HS-27A (cell line): ENCODE measurements at regions not wholly inside any gene's neighbourhood (a gene's known extent, or its start where the extent isn't known, plus 50 kb on each side); places are given as distances from the start of the nearest gene placed in this dataset.

Experiments
- DNase-seq: peaks from one replicate; pipeline ENCODE4 v3.0.0-alpha.2; 2012; ENCODE audit warnings: low read depth, missing footprints

DNA sequence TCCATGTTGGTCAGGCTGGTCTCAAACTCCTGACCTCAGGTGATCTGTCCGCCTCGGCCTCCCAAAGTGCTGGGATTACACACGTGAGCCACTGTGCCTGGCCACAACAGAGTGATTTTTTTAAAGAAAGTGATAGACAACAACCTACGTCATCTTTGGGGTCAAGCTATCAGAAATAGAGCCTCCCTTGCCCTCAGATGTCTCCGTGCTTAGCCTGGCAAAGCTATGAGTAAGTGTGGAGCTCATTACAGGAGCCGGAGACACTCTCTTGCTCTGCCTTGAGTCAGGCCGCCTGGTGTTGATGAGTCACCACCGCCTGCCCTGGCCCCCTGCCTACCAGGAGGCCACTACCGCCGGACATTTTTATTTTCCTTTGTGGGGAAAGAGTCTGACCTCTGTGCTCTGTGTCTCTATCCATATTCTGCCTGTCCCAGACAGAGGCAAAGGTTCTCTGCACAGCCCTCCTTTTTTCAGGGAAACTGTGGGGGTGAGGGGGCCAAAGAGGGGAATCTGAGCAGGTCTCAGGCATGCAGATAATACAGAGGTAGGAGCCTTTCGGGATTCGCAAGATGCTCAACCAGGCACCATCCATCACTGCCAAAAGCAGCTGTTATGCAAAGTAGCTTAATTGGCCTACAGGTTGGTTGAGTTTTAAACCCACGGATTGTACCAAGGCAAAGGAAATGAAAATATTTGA is 123.7 kb upstream of the CPEB4 start:
- peak; percentile 59 for DNase-seq

DNA sequence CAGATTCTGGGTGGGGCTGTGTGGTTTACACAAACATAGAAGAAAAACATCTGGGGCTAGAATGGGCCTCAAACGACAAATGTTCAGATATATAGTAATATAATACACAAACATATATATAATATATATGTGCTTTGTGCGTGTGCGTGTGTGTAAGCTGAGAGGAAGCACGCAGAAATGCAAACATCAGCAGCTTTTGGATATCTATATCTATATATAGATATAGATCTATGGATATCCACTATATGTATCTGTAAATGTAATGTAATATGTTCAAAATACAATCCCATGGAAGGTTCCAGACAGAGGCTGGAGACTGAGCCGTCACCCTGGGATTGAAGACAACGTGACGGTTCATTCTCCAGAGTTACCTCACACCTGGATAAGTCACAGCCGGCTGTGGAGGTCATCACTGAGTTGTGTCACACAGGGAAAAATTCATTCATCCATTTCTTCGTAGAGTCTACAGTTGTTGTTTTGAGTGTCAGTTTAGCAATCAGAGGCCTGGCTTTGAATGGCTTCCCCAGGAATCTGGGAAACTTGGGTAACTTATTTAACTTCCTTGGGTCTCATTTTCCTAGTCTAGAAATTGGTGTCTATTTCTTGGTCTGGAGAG is 123.0 kb upstream of the CPEB4 start:
- no peak for DNase-seq

DNA sequence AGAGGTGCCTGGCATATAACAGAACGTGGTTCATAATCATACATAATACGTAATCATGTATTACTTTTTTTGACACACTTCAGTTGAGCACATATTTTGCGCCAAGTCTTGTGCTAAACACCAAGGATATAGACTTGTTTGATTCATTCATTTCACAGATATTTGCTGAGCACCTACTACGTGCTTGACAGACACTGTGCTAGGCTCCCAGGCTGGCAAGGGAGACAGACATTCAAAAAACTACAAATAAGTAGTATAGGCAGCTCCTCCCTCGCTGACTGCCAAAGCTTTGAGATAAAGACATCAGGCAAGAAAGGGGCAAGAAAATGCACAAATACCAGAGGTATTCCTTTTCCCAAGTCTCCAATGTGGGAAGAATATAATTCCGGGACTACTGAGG is 122.5 kb upstream of the CPEB4 start:
- no peak for DNase-seq

DNA sequence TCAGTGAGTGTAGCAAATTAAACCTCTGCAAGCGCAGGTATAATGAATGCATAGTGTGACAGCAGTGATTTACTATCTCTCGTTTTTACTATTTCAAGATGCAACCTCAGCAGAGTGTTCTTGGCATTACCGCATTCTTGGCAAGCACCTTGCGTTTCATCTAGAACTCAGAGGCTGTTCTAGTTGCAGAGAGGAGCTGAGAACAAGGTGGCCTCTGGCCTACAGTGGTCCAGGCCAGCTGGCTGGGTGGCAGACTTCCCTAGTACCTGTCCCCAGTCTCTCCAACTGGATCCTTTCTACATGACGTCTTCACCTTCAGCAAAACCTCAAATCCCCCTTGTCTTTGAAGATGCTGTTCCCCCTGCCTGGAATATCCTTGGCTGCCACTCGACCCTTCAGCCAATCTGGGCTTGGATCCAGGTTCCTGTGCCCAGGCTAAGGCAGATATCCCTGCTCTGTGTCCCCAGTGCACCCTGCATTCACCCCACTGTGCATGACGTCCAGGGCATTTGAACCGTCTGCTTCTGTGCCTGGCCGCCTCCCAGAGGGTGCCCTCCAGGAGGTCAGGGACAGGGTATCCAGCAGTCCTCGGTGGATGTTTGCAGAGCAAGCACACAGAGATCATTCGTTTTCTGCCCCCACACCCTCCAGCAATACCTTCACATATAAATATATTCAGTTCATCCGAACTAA is 120.4 kb upstream of the CPEB4 start:
- DNase-seq, result no peak

DNA sequence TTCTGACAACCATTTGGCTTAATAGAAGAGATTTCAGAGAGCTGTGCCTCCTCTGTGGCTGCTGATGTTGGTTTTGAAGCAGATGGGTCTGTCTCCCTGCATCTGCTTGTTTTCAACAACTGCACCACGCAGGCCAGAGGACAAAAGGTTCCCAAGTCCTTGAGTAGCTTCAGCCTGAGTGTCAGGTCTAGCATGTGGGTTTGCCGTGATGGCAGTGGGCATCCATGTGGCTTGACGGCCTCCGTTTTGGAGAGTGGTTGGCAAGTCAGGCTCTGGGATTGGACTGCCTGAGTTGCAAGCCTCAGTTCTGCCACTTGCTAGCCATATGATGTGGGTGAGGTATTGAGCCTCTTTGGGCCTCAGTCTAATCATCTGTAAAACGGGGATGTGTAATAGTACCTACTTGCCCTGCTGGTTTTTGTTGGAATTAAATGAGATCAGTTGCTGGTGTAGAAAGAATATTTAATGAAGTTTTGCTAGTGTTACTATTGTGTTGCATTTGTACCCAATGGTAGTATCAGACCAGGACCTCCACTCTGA is 119.8 kb upstream of the CPEB4 start:
- no peak for DNase-seq

DNA sequence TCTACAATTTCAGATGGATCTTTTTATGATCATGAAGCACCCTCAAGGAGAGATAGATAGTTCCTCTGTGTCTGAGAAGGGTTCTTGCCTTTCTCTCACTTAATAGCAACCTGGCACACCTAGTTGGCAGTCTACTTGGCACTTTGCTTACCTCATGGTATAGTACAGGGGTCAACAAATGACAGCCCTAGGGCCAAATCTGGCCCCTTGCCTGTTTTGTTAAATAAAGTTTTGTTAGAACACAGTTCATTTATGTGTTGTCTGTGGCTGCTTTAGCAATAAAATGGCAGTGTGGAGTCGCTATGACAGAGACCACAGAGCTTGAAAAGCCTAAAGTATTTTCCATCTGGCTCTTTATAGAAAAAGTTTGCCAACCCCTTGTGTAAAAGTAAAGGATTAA is 119.3 kb upstream of the CPEB4 start:
- DNase-seq, result no peak

DNA sequence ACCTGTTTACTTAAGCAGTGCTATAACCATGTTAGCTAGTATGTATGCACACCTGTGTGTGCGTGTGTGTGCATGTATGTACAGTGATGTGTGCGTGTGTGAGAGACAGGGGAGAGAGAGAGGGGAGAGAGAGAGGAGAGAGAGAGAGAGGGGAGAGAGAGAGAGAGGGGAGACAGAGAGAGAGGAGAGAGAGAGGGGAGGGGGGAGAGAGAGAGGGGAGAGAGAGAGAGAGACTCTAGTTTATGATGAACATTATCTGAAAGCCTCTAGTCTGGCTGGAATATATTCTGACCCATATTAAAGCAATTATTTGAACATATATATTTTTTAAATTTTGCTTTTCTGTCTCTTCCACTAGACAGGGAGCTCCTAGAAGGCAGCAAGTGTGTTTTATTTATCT is 117.5 kb upstream of the CPEB4 start:
- DNase-seq, result no peak

DNA sequence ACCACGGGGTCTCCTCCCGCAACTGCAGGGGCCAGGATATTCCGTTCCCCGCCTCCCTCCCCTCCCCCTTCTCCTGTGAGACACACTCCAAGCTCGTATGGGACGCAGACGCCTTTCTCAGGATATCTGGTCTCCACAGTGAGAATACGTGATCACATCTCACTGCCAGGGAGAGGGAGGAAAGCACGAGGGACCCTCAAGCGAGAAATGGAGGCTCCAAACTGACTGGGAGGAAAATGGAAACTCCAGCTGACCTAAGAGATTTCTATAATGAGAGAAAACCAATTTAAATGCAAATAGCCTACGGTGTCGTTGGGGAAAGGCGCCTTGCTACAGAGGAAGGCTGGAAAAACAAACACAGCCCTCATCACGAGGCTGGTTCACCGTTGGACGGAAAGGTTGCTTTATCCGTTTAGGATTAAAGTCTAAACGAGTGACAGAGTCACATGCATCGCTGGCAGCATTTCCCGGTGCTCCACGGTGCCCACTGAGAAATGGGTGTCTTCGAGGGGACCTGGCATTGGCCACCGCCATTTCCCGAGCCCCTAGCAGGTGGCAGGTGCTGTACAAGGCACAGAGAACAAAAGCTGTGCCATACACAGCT is 116.9 kb upstream of the CPEB4 start:
- no peak for DNase-seq

DNA sequence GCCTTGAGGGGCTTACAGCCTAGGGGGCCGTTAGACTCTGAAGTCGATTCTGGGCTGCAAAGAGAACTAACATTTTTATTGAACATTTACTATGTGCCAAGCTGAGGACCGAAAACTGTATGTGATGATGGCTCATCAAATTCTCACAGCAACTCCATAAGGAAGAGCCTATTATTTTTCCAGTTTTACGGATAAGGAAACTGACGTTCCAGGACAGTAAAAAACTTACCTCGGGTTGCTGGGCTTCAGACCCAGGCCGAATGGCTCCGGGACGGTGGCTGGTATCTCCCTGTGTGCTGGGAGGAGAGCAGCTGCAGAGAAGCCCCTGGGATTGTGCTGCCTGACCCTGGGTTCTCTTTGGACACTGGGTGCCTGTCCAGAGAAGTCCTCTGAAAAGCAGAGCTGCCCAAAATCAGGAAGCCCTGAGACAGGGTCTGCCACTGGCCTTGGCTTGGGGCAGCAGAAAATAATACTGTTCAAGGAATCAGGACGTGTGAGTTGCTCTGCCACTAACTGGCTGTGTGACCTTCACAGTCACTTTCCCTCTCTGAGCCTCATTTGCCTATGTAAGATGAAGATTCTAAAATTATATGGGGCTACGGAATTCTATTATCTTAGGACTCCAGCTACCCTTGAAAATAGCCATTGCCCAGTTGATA is 116.3 kb upstream of the CPEB4 start:
- DNase-seq, result no peak

DNA sequence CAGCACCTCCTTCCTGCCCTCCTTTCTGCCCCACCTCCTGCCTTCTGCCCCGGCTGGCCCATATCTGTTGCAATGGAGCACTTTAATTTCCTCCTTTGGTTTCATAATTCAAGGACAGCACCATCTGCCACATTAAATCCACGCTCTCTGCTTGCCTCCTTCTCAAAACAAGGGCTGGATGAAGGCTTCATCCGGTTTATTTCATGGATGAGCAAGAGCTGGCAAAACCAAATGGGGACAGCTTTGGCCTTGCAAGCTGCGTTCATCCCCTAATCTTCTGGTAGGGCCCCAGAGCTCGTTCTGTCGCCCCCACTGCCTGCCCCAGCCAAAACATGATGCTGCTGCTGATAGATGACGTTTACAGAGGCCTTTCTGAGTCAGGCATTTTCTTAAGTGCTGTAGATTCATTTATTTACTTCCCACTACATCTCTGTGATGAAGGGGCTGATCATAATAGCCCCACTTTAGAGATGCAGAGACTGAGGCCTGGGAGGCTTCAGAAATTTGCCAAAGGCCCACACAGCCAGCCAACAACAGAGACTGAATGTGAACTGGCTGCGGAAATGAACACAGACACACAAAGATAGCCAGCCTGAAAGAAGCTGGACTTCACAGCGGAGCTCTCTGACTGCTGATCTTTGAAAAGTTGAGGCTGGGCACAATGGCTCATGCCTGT is 115.6 kb upstream of the CPEB4 start:
- DNase-seq, result no peak

DNA sequence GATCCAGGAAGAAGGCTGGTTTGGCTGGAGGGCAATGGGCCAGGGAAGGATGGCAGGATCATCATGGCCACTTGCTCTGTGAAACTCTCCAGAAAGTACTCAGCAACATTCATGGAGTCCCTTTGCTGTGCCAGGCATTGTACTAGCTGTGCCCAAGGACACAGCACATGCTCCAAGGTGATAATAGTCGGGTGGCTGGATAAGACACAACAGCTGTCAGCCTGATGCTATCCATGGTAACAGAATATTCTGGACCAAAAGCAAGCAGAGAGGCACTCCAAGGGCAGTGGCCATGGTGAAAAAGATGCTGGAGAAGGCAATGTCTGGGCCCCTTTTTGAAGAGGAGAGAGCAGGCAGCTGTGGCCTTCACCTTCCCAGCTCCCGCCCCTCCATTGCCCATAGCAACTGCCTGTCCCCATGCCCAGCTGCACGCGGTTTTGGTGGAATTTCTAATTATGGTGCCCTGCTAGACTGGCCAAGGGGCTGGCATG is 113.8 kb upstream of the CPEB4 start:
- no peak for DNase-seq

DNA sequence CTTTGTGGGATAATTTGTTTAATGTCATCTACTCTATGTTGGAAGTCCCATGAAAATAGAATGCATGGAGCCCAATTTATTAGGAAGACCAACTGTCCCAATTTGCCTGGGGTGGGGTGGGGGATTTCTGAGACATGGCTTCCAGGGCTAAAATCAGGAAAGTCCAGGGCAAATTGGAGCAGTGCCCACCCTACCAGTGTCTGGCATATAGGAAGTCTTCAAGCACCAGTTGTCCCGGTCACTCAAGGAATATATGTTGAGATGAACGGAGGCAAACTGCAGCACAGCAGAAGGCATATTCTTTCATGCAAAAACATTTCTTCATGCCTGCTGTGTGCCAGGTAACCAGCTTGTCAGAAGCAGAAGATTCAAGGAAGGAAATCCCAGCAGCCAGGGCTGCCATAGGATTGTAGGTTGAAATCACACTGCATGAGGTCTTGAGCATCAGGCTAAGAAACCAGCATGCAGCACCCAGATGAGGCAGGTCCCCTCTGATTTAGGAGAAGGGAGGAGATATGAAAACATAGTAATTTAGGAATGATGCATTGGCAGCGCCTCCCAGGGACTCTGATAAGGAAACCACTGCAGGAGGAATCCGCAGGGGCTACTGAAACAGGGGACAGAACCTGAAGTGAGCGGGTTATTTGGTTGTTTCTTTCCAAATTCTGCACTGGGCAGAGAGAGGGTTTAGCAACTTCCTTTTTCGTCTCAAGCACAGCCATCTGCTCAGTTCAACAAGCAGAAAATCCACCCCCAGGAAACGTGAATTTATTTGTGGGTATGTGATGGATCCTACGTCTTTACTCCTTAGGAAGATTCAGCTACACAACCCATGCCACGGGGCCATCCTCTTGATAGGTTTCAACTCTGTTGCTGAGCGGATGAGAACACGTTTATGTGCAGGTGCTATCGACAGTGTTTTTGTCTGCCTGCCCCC is 112.6 kb upstream of the CPEB4 start:
- no peak for DNase-seq

DNA sequence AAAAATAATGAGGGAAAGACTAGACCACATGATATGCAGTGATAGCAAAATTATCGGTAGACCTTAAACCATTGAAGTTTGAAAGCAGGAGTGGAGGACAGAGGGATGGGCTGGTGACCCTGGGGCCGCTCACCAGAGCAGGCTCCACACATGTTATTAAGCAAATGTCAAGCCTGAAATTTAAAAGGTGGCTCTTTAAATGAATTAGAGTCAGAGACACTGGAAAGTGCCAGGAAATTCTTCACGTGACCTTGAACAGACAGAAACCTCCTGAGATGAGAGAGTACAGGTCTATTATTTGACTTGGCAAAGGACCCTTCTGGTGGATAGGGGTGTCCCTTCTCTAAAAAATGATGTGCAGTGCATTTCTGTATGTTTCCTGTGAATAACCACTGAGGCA is 111.0 kb upstream of the CPEB4 start:
- no peak for DNase-seq

DNA sequence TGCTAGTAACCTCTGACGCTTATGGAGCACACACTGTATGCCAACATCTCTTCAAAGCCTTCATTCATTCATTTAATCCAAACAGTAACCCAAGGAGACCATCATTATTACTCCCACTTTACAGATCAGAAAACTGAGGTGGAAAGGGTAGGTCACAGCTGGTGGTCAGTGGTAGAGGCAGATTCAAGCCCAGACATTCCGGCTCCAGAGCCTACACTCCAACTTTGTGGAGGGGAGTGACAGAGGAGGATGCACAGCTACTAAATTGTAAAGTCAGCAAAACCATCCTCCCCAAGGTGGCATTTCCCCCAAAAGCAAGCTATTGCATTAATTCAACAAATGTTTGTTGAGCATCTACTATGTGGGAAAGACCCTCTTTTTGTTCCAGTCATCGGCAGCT is 110.5 kb upstream of the CPEB4 start:
- no peak for DNase-seq

DNA sequence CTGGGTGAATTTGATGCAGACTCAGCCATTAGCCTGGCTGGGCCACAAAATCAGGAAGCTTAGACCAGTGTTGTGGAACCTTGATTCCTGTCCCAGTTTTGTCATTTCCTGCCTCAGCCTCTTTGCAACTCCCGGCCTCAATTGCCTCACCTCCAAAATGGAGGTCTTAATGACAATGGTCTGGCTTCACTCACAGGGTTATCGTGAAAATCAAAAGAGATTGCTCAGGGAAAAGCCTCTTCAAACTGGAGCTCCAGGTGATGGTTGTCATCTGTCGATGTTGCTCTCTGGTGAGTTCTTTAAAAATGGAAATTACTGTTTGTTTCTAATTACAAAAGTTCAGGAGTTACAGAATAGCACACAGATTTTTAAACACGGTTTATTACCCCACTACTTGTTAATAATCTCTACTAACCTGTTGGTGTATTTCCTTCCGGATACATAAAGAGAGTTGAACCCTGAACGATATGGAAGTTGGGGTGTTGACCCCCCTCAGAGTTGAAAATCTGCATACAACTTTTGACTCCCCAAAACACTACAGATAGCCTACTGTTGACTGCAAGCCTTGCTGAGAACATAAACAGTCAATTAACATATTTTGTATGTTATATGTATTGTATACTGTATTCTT is 109.9 kb upstream of the CPEB4 start:
- DNase-seq, result no peak

DNA sequence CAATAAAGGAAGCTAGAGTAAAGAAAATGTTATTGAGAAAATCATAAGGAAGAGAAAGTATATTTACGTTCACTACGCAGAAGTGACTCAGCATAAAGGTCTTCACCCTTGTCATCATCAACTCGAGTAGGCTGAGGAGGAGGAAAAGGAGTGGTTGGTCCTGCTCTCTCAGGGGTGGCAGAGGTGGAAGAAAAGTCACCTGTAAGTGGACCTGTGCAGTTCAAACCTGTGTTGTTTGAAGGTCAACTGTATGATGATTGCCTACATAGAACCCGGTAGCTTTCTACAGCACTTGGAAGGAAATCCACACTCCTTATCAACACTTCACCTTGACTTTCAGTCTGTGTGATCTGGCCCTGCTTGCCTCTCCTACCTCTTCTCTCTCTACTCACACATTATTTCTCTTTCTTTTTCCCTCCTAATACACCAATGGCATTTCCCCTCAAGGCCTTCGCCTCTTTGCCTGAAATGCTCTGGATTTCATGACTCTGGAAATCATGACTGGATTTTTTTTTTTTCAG is 109.3 kb upstream of the CPEB4 start:
- DNase-seq, result no peak

DNA sequence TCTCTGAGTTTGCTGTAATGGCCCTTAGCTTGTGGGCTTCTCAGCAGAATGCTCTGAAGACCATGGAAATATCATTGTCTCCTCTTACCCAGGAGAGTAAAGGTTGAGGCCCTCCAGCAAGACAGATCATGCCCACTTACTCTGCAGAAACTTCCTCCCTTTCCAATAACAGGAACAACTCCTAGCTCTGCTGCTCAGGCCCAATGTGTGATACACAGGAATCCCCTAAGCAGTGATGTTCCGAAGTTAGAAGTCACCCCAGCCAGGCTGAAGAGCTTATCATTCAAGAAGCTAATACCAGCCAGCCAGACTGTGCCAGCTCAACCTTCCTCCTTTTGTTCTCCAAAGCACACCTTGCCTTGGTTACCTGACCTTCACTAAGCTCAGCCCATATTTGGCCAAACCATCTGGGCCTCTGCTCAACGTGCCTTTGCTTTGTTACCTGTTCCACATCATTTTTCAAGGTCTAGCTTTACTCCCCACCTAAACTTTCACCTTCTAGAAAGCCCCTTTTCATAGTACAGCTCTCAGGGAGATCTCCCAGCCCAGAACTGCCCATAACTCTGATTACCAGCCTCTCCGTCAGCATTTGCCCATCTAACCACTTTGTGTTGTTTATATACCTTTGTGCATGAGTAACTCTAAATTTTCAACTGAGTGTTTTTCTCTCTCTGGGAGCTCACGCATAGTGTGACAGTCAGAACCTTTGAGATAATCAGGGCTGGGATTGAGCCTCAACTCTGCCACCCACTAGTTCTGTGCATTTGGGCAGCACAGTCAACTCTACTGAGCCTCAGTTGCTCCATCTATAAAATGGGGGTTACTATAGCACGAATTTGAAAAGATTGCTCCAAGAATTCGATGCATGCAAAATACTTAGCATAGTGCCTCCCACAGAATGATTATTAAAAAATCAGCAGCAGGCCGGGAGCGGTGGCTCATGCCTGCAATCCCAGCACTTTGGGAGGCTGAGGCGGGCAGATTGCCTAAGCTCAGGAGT is 107.6 kb upstream of the CPEB4 start:
- DNase-seq, result no peak

DNA sequence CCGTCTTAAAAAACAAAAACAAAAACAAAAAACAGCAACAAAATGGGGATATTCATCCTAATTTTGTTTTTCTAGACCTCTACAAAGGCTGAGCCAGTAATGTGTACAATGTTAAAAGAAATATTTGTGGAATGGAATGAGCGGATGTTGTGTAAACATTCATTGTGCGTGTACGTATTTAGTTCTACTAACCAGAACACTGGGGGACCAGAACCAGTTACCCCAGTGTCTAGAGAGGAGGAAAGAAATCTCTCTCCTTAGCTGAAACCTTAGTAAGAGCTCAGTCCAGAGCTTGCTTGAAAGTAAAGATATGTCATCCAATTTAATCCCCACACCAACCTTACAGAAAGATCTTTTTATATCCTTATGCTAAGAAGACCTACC is 106.7 kb upstream of the CPEB4 start:
- no peak for DNase-seq
